Embryonic facial prominence (tissue), 1 donor: ENCODE measurements at regions not wholly inside any gene's neighbourhood (a gene's known extent, or its start where the extent isn't known, plus 50 kb on each side); places are given as distances from the start of the nearest gene placed in this dataset.

Experiments used
- DNase-seq: peaks from one replicate; pipeline ENCODE4 v3.0.0-alpha.2; 2016; ENCODE audit errors: extremely low spot score

- DNase-seq = no peak
Measured at GRCh38 chr1:38576241-38576640, 283.3 kb downstream of the RRAGC start.

GRCh38 chr1:38571726-38572125 lies 287.8 kb downstream of the RRAGC start:
- DNase-seq = no peak

- no peak for DNase-seq
Measured at GRCh38 chr1:38570657-38570975, 289.0 kb downstream of the RRAGC start.

GRCh38 chr1:38569932-38570656 lies 289.5 kb downstream of the RRAGC start:
- DNase-seq = no peak

GRCh38 chr1:38568061-38568857 lies 291.3 kb downstream of the RRAGC start:
- DNase-seq = no peak

- DNase-seq = no peak
Measured at GRCh38 chr1:38567401-38567800, 292.2 kb downstream of the RRAGC start.

- peak; percentile 25 for DNase-seq
Measured at GRCh38 chr1:38565020-38565491, 294.5 kb downstream of the RRAGC start.

- no peak for DNase-seq
Measured at GRCh38 chr1:38563942-38564735, 295.4 kb downstream of the RRAGC start.

- DNase-seq = no peak
Measured at GRCh38 chr1:38561725-38562124, 297.8 kb downstream of the RRAGC start.

- DNase-seq = no peak
Measured at GRCh38 chr1:38561110-38561509, 298.5 kb downstream of the RRAGC start.

GRCh38 chr1:38560457-38560856 lies 299.1 kb downstream of the RRAGC start:
- no peak for DNase-seq

GRCh38 chr1:38559446-38560165 lies 300.0 kb downstream of the RRAGC start:
- DNase-seq = no peak

GRCh38 chr1:38558500-38559445 lies 300.8 kb downstream of the RRAGC start:
- no peak for DNase-seq

GRCh38 chr1:38558055-38558454 lies 301.5 kb downstream of the RRAGC start:
- DNase-seq = no peak

GRCh38 chr1:38555594-38555993 lies 304.0 kb downstream of the RRAGC start:
- DNase-seq = no peak

GRCh38 chr1:38555130-38555529 lies 304.4 kb downstream of the RRAGC start:
- no peak for DNase-seq

GRCh38 chr1:38551318-38552307 lies 308.0 kb downstream of the RRAGC start:
- DNase-seq = no peak

GRCh38 chr1:38549191-38549590 lies 310.4 kb downstream of the RRAGC start:
- no peak for DNase-seq

GRCh38 chr1:38547321-38547720 lies 312.3 kb downstream of the RRAGC start:
- no peak for DNase-seq
